K562 (cell line): ENCODE measurements at regions not wholly inside any gene's neighbourhood (a gene's known extent, or its start where the extent isn't known, plus 50 kb on each side); places are given as distances from the start of the nearest gene placed in this dataset.

Experiments
- ATAC-seq: fragments of 200-7000 bp; cut with Tn5 transposase; 3 replicates; pipeline ENCODE4 v1.9.1; 2020; ENCODE audit warnings: moderate library complexity
- BruUV-seq: library from RNA; stranded (reverse); fragments of 400-500 nt; replicated peaks from 2 replicates; lab custom pipeline; 2021; lab: Mats Ljungman, UMichigan
- CTCF ChIA-PET: fragments of 300-600 bp; formaldehyde crosslinking; extraction: SDS; loops from one replicate; lab custom pipeline; 2021; ENCODE audit warnings: low intra/inter-chr PET ratio; lab: Yijun Ruan, JAX
- POLR2A ChIA-PET: fragments of 300-600, 350-650 bp; sonication (Branson Sonifier 250); formaldehyde crosslinking; extraction: SDS; loops from one replicate; lab custom pipeline; 2021; ENCODE audit warnings: antibody characterized with exemption, inconsistent platforms; lab: Yijun Ruan, JAX
- DNase-seq, 4 experiments: peaks; one replicate each; pipeline versions ENCODE4 v3.0.0 to v3.0.0-alpha.2; 2011 to 2018; ENCODE audit warnings: low spot score in 3 of 4, mixed read lengths in 3 of 4; ENCODE audit errors: extremely low read depth in 1 of 4
- FAIRE-seq: peaks from 2 replicates; lab custom pipeline; 2011; peaks lifted over from hg19 to GRCh38; lab: Jason Lieb, UNC
- H2AFZ ChIP-seq: 2 replicates; pipeline ENCODE4 v1.6.0; 2011; ENCODE audit warnings: low read depth, low read length, control low read depth, inconsistent platforms
- H3K27ac ChIP-seq: fragments of 200-600 bp; 3 replicates; pipeline ENCODE4 v1.8.0; 2011; ENCODE audit warnings: low read depth, mild to moderate bottlenecking, control low read depth, inconsistent platforms, low read length, moderate library complexity, mixed read lengths; ENCODE audit errors: extremely low read depth
- H3K27me3 ChIP-seq, 2 experiments: fragments of 300-600 bp in 1 of 2; 2 replicates in 1 of 2; 3 replicates in 1 of 2; pipeline versions ENCODE4 v1.6.0 to v1.8.0; 2011; ENCODE audit warnings: inconsistent platforms in 2 of 2, low read length in 2 of 2, mild to moderate bottlenecking in 1 of 2, mixed read lengths in 1 of 2, moderate library complexity in 1 of 2; ENCODE audit not compliant: control insufficient read depth in 2 of 2, insufficient read depth in 2 of 2
- H3K36me3 ChIP-seq: fragments of 300-600 bp; 3 replicates; pipeline ENCODE4 v1.8.0; 2011; ENCODE audit warnings: mild to moderate bottlenecking, low read length, inconsistent platforms; ENCODE audit not compliant: control insufficient read depth, insufficient read depth
- H3K4me1 ChIP-seq, 2 experiments: fragments of 200-600 bp in 1 of 2; replicated peaks in 1 of 2; 2 replicates in 1 of 2; 3 replicates in 1 of 2; pipeline versions ENCODE4 v1.5.1 to v1.8.0; 2011; ENCODE audit warnings: inconsistent platforms in 2 of 2, low read length in 2 of 2, mild to moderate bottlenecking in 1 of 2, mixed read lengths in 1 of 2, moderate library complexity in 1 of 2; ENCODE audit not compliant: control insufficient read depth in 2 of 2, insufficient read depth in 2 of 2
- H3K4me2 ChIP-seq: 2 replicates; pipeline ENCODE4 v1.6.1; 2011; ENCODE audit warnings: low read length, control low read depth, inconsistent platforms, mixed read lengths; ENCODE audit not compliant: insufficient read depth
- H3K4me3 ChIP-seq: fragments of 200-600 bp; sonication (generic), shearing (Covaris generic); 2 replicates; pipeline ENCODE4 v1.5.1; 2016; ENCODE audit warnings: control low read depth, inconsistent platforms
- H3K79me2 ChIP-seq: fragments of 200-600 bp; 3 replicates; pipeline ENCODE4 v1.8.0; 2011; ENCODE audit warnings: low read length, inconsistent platforms; ENCODE audit not compliant: control insufficient read depth, insufficient read depth
- H3K9ac ChIP-seq, 2 experiments: 2 replicates each; pipeline versions ENCODE4 v1.6.0 to v1.6.1; 2011; ENCODE audit warnings: low read depth in 2 of 2, low read length in 2 of 2, control low read depth in 1 of 2, inconsistent platforms in 1 of 2, mild to moderate bottlenecking in 1 of 2, mixed read lengths in 1 of 2; ENCODE audit not compliant: insufficient read depth in 1 of 2
- H3K9me1 ChIP-seq: one replicate; pipeline ENCODE4 v1.6.0; 2011; ENCODE audit warnings: inconsistent platforms, mild to moderate bottlenecking, low read length, moderate library complexity; ENCODE audit not compliant: control insufficient read depth, insufficient read depth
- H3K9me3 ChIP-seq: replicated peaks from 2 replicates; pipeline ENCODE4 v1.5.1; 2011; ENCODE audit warnings: low read depth, low read length, inconsistent platforms; ENCODE audit not compliant: control insufficient read depth, insufficient read depth
- H4K20me1 ChIP-seq: replicated peaks from 2 replicates; pipeline ENCODE4 v1.6.1; 2011; ENCODE audit warnings: low read length, inconsistent platforms, mixed read lengths; ENCODE audit not compliant: control insufficient read depth, insufficient read depth
- C11orf30 ChIP-seq: fragments of 450-650 bp; IDR thresholded peaks from 2 replicates; pipeline ENCODE4 v1.6.1; 2016; ENCODE audit warnings: low read depth, mild to moderate bottlenecking
- CHD1 ChIP-seq: fragments of 200-600 bp; sonication (generic); IDR thresholded peaks from one replicate; pipeline ENCODE4 v1.6.1; 2012; ENCODE audit warnings: mild to moderate bottlenecking, moderate library complexity, low read length, inconsistent platforms
- CSDE1 ChIP-seq, 2 experiments: fragments of 450-650 bp; IDR thresholded peaks; 2 replicates each; pipeline ENCODE4 v1.6.1; 2016; ENCODE audit warnings: mild to moderate bottlenecking in 1 of 2
- HNRNPL ChIP-seq: fragments of 200-400 bp; formaldehyde crosslinking; IDR thresholded peaks from 2 replicates; pipeline ENCODE4 v1.6.1; 2017; ENCODE audit warnings: low read depth, mild to moderate bottlenecking, low read length
- MCM5 ChIP-seq: fragments of 450-650 bp; IDR thresholded peaks from 2 replicates; pipeline ENCODE4 v1.6.1; 2016; ENCODE audit warnings: low read depth
- PRMT5 ChIP-seq: sonication (generic); formaldehyde crosslinking; IDR thresholded peaks from 2 replicates; pipeline ENCODE4 v1.5.0; 2020; ENCODE audit warnings: missing genetic modification reagents
- RBM25 ChIP-seq: fragments of 200-400 bp; formaldehyde crosslinking; IDR thresholded peaks from 2 replicates; pipeline ENCODE4 v1.6.1; 2018; ENCODE audit warnings: low read length, low read depth, moderate library complexity; ENCODE audit not compliant: severe bottlenecking
- ZFP1 ChIP-seq: fragments of 450-650 bp; formaldehyde crosslinking; IDR thresholded peaks from 2 replicates; pipeline ENCODE4 v1.4.0; 2020; ENCODE audit warnings: mild to moderate bottlenecking, mixed read lengths
- ZNF232 ChIP-seq: sonication (generic); formaldehyde crosslinking; IDR thresholded peaks from 2 replicates; pipeline ENCODE4 v1.8.0; 2022; ENCODE audit warnings: mild to moderate bottlenecking, missing genetic modification reagents
- WGBS: fragments of 100-300 bp; shearing (Covaris generic); methylation state at CpG from one replicate; pipeline ENCODE4 v1.1.6; 2016; ENCODE audit warnings: low coverage, mixed read lengths; ENCODE audit not compliant: insufficient coverage; ENCODE audit errors: missing lambda C conversion rate; 5-methylcytosine and 5-hydroxymethylcytosine counted together
- in situ Hi-C: fragments of 300-500 bp; cut with MboI; formaldehyde crosslinking; loops from 4 replicates; pipeline ENCODE4 v1.15.0; 2018; ENCODE audit warnings: inconsistent platforms, mixed read lengths
- intact Hi-C: fragments of 100-400 bp; cut with micrococcal nuclease; formaldehyde crosslinking; loops from 2 replicates; pipeline ENCODE4 v1.14.2; 2022
- TF ChIP-seq, protein P1 (sequence below): IDR thresholded peaks from 3 replicates; pipeline ENCODE4 v1.6.1; 2011; ENCODE audit warnings: borderline replicate concordance, mild to moderate bottlenecking, moderate library complexity; ENCODE audit not compliant: insufficient read length; ENCODE audit errors: extremely low read depth

DNA sequence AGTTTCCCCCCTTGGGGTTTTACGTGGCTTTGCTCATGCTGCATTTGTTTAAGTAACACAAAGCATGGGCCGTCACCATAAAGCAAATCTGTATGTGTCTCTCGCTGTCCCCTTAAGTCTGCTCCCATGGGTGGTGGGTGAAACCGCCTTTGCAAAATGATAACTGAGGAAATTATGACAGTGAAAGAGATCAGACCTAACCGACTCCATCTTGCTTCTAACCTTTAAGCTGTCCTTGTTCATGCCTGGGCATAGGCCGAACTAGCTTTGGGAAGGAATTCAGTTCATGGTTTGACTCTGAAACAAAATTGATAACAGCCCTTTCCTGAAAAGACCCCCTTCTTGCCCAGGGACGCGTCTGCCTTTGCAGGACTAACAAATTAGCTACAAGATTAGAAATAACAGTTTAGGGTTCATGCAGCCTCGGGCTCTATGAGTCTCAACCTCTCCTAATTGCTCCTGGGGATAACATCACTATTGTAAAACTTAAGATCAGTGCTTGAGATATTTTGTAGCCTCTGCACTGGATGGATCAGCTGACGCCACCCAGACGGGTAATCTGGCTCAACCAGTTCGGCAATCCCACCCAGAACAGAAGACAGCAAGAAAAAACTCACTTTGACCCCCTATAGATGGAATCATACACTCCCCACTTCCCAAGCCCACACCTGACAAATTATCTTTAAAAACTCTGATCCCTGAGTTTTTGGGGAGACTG lies 623.7 kb downstream of the TYW1 start:
- DNase-seq (no peak), FAIRE-seq (no peak), ATAC-seq (no peak)
- in situ Hi-C loops (no loop called here), intact Hi-C loops (no loop called here)
- TF ChIP-seq, protein P1, sequence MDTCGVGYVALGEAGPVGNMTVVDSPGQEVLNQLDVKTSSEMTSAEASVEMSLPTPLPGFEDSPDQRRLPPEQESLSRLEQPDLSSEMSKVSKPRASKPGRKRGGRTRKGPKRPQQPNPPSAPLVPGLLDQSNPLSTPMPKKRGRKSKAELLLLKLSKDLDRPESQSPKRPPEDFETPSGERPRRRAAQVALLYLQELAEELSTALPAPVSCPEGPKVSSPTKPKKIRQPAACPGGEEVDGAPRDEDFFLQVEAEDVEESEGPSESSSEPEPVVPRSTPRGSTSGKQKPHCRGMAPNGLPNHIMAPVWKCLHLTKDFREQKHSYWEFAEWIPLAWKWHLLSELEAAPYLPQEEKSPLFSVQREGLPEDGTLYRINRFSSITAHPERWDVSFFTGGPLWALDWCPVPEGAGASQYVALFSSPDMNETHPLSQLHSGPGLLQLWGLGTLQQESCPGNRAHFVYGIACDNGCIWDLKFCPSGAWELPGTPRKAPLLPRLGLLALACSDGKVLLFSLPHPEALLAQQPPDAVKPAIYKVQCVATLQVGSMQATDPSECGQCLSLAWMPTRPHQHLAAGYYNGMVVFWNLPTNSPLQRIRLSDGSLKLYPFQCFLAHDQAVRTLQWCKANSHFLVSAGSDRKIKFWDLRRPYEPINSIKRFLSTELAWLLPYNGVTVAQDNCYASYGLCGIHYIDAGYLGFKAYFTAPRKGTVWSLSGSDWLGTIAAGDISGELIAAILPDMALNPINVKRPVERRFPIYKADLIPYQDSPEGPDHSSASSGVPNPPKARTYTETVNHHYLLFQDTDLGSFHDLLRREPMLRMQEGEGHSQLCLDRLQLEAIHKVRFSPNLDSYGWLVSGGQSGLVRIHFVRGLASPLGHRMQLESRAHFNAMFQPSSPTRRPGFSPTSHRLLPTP: no peak
- TF ChIP-seq ZNF232 (CRISPR knock-in tag) (no peak), PRMT5 (CRISPR knock-in tag) (no peak), HNRNPL (no peak), CSDE1 (IDR thresholded peaks at IDR 0.05) (no peak), ZFP1 (CRISPR knock-in tag) (no peak), CHD1 (no peak), RBM25 (no peak), C11orf30 (no peak), MCM5 (no peak)
- no peaks in the 10 kb centered on the region for H3K36me3 ChIP-seq
- H3K27me3 ChIP-seq: peaks cover 5 to 30% of the 10 kb centered on the region in 2 experiments; a peak in 3 of 5 replicates
- H2AFZ ChIP-seq: no peak overlapping the region
- POLR2A ChIA-PET: interaction anchor here (0.7 kb wide), 1 partner anchor 72 kb away, joined by 3 read pairs; no protein-coding TSS in a partner anchor
- no peaks in the 10 kb centered on the region for H3K9me3 ChIP-seq
- CTCF ChIA-PET: no interaction called here
- BruUV-seq: no TSS peak
- no peaks in the 10 kb centered on the region for H3K4me1 ChIP-seq
- WGBS: 0% methylated on average over 12 of the region's 12 CpGs
- no peak overlapping the region for H3K4me3 ChIP-seq
- H4K20me1 ChIP-seq: no peaks in the 10 kb centered on the region
- no peak overlapping the region for H3K9ac ChIP-seq
- H3K79me2 ChIP-seq: no peaks in the 10 kb centered on the region
- no peak overlapping the region for H3K27ac ChIP-seq
- no peaks in the 10 kb centered on the region for H3K9me1 ChIP-seq
- no peak overlapping the region for H3K4me2 ChIP-seq
